ENCODE measurements at regions not wholly inside any gene's neighbourhood (a gene's known extent, or its start where the extent isn't known, plus 50 kb on each side); places are given as distances from the start of the nearest gene placed in this dataset.

DNA sequence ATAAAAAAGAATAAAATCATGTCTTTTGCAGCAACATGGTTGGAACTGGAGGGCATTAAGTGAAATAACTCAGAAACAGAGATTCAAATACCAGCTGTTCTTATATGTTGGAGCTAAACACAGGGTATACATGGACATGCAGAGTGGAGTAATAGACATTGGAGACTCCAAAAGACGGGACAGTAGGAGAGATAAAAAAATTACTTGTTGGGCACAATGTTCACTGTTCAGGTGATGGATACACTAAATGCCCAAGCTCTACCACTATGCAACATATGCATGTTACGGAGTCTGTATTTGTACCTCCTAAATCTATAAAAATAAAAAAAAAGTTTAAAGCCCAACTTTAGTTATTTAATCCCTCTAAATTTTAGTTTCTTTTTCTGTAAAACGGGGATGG lies 184.6 kb upstream of the TPK1 start:
- TF ChIP-seq, protein P1, sequence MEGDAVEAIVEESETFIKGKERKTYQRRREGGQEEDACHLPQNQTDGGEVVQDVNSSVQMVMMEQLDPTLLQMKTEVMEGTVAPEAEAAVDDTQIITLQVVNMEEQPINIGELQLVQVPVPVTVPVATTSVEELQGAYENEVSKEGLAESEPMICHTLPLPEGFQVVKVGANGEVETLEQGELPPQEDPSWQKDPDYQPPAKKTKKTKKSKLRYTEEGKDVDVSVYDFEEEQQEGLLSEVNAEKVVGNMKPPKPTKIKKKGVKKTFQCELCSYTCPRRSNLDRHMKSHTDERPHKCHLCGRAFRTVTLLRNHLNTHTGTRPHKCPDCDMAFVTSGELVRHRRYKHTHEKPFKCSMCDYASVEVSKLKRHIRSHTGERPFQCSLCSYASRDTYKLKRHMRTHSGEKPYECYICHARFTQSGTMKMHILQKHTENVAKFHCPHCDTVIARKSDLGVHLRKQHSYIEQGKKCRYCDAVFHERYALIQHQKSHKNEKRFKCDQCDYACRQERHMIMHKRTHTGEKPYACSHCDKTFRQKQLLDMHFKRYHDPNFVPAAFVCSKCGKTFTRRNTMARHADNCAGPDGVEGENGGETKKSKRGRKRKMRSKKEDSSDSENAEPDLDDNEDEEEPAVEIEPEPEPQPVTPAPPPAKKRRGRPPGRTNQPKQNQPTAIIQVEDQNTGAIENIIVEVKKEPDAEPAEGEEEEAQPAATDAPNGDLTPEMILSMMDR (IDR thresholded peaks at IDR 0.05; ENCODE audit: low read depth, low read length, poor library complexity, severe bottlenecking) = no peak
- TF ChIP-seq EZH2phosphoT487 (IDR thresholded peaks at IDR 0.05; ENCODE audit: borderline replicate concordance, low read length) = no peak
